ENCODE measurements at regions not wholly inside any gene's neighbourhood (a gene's known extent, or its start where the extent isn't known, plus 50 kb on each side); places are given as distances from the start of the nearest gene placed in this dataset.

DNA sequence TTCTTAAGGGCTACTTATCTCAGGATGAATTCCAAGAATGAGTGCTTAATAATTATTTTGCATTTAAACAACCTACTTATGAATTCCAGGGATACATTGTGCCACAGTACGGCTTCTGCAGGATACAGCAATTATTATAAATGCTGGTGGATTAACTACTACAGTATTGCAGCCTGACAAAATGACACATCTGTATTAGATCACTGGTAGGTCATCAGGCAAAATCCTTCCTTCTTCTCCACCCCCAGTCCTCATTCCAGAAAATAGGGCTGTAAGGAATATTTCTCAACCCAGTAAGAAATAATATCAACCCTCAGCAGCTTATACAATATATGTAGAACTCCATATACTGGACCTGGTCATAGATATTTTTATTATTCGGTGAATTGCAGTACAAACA, 79.3 kb upstream of the RORA start:
- Histone ChIP-seq H2AFZ (ENCODE audit: low read length) (no peak overlapping the region), H4K91ac (ENCODE audit: insufficient read length, low read depth, low read length) (no peak overlapping the region), H2BK12ac (ENCODE audit: insufficient read length, low read depth, low read length) (no peak overlapping the region), H3K9ac (ENCODE audit: extremely low read depth, insufficient read length, low read length) (no peak overlapping the region), H3K79me2 (ENCODE audit: insufficient read depth, low read length) (no peaks in the 10 kb centered on the region), H2BK5ac (ENCODE audit: insufficient read length, low read length) (no peak overlapping the region), H3K9me3 (ENCODE audit: control insufficient read depth, low read depth, low read length) (no peaks in the 10 kb centered on the region), H3K56ac (ENCODE audit: insufficient read length, low read depth, low read length) (no peak overlapping the region), H3K14ac (ENCODE audit: insufficient read depth, low read length) (no peak overlapping the region), H3K4me1 (ENCODE audit: insufficient read depth, low read length) (no peaks in the 10 kb centered on the region), H3K18ac (ENCODE audit: insufficient read length, low read depth, low read length) (no peak overlapping the region), H3K79me1 (ENCODE audit: insufficient read depth, low read depth, low read length, poor library complexity, severe bottlenecking) (no peaks in the 10 kb centered on the region), H4K5ac (ENCODE audit: insufficient read length, low read depth, low read length) (no peak overlapping the region), H3K27me3 (ENCODE audit: insufficient read depth, low read length) (no peaks in the 10 kb centered on the region), H2AK5ac (ENCODE audit: insufficient read length, low read length) (no peak overlapping the region), H4K8ac (replicated peaks; ENCODE audit: insufficient read length, low read depth, low read length) (no peak overlapping the region), H2BK20ac (ENCODE audit: low read depth, low read length, poor library complexity, severe bottlenecking) (no peak overlapping the region), H3K4ac (ENCODE audit: low read depth, low read length) (no peak overlapping the region), H3K23me2 (ENCODE audit: insufficient read length, low read depth, low read length, poor library complexity, severe bottlenecking) (no peaks in the 10 kb centered on the region), H3K23ac (ENCODE audit: insufficient read length, low read depth, low read length) (no peak overlapping the region), H2BK120ac (ENCODE audit: low read depth, low read length, poor library complexity, severe bottlenecking) (no peak overlapping the region), H3T11ph (ENCODE audit: low read length) (no peak overlapping the region), H3K4me2 (ENCODE audit: insufficient read depth, insufficient read length, low read length) (no peak overlapping the region), H3K27ac (ENCODE audit: insufficient read length, low read depth, low read length) (no peak overlapping the region), H4K20me1 (ENCODE audit: control insufficient read depth, insufficient read depth, insufficient read length) (no peaks in the 10 kb centered on the region), H2BK15ac (ENCODE audit: low read depth, low read length) (no peak overlapping the region)
- H3K36me3 Mint-ChIP-seq (ENCODE audit: insufficient read depth in 1 of 3, low read depth in 3 of 3) = no peaks in the 10 kb centered on the region
- DNase-seq = no peak
- TF ChIP-seq, protein P1, sequence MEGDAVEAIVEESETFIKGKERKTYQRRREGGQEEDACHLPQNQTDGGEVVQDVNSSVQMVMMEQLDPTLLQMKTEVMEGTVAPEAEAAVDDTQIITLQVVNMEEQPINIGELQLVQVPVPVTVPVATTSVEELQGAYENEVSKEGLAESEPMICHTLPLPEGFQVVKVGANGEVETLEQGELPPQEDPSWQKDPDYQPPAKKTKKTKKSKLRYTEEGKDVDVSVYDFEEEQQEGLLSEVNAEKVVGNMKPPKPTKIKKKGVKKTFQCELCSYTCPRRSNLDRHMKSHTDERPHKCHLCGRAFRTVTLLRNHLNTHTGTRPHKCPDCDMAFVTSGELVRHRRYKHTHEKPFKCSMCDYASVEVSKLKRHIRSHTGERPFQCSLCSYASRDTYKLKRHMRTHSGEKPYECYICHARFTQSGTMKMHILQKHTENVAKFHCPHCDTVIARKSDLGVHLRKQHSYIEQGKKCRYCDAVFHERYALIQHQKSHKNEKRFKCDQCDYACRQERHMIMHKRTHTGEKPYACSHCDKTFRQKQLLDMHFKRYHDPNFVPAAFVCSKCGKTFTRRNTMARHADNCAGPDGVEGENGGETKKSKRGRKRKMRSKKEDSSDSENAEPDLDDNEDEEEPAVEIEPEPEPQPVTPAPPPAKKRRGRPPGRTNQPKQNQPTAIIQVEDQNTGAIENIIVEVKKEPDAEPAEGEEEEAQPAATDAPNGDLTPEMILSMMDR (conservative IDR thresholded peaks at IDR 0.05) = no peak
- no CpG with 5 or more reads among the region's 2 CpGs for WGBS (ENCODE audit: extremely low coverage, insufficient read length, low lambda C conversion rate)
- no peak overlapping the region for H3K4me3 Mint-ChIP-seq
- H3K4me1 Mint-ChIP-seq = no peaks in the 10 kb centered on the region
- H3K9me3 Mint-ChIP-seq = no peaks in the 10 kb centered on the region; a peak in 1 of 5 replicates
- H3K27me3 Mint-ChIP-seq (ENCODE audit: low read depth) = no peaks in the 10 kb centered on the region
- no peak overlapping the region for H3K27ac Mint-ChIP-seq
